ENCODE measurements at regions not wholly inside any gene's neighbourhood (a gene's known extent, or its start where the extent isn't known, plus 50 kb on each side); places are given as distances from the start of the nearest gene placed in this dataset.

GRCh38 chr5:81914696-81915095 is 57.1 kb upstream of the ATG10 start:
- DNase-seq: no peak

- DNase-seq: no peak
Measured at GRCh38 chr5:81912933-81913332, 58.9 kb upstream of the ATG10 start.

- DNase-seq: no peak
Measured at GRCh38 chr5:81909677-81910076, 62.1 kb upstream of the ATG10 start.

- no peak for DNase-seq
Measured at GRCh38 chr5:81908771-81909170, 63.1 kb upstream of the ATG10 start.

- no peak for DNase-seq
Measured at GRCh38 chr5:81908044-81908443, 63.8 kb upstream of the ATG10 start.

GRCh38 chr5:81907012-81907635 is 64.7 kb upstream of the ATG10 start:
- no peak for DNase-seq

GRCh38 chr5:81906086-81906485 is 65.7 kb upstream of the ATG10 start:
- no peak for DNase-seq

- DNase-seq: peak; percentile 14
Measured at GRCh38 chr5:81904861-81905260, 67.0 kb upstream of the ATG10 start.

GRCh38 chr5:81904166-81904565 is 67.7 kb upstream of the ATG10 start:
- DNase-seq: no peak

GRCh38 chr5:81901586-81901985 is 70.2 kb upstream of the ATG10 start:
- no peak for DNase-seq

- no peak for DNase-seq
Measured at GRCh38 chr5:81899123-81899522, 72.7 kb upstream of the ATG10 start.

- DNase-seq: no peak
Measured at GRCh38 chr5:81898403-81898802, 73.4 kb upstream of the ATG10 start.

GRCh38 chr5:81896764-81897163 is 75.1 kb upstream of the ATG10 start:
- DNase-seq: no peak

- no peak for DNase-seq
Measured at GRCh38 chr5:81895307-81895706, 76.5 kb upstream of the ATG10 start.

- DNase-seq: no peak
Measured at GRCh38 chr5:81893961-81894360, 77.9 kb upstream of the ATG10 start.

GRCh38 chr5:81884871-81885270 is 87.0 kb upstream of the ATG10 start:
- no peak for DNase-seq

GRCh38 chr5:81883371-81883770 is 88.5 kb upstream of the ATG10 start:
- DNase-seq: no peak

- no peak for DNase-seq
Measured at GRCh38 chr5:81881595-81881994, 90.2 kb upstream of the ATG10 start.

GRCh38 chr5:81879936-81880335 is 91.9 kb upstream of the ATG10 start:
- DNase-seq: no peak

- no peak for DNase-seq
Measured at GRCh38 chr5:81878333-81878732, 93.5 kb upstream of the ATG10 start.

- DNase-seq: no peak
Measured at GRCh38 chr5:81866994-81867393, 104.8 kb upstream of the ATG10 start.

- DNase-seq: no peak
Measured at GRCh38 chr5:81860778-81861177, 109.9 kb upstream of the SSBP2 start.

- DNase-seq: no peak
Measured at GRCh38 chr5:81859624-81860023, 108.7 kb upstream of the SSBP2 start.

GRCh38 chr5:81856948-81857928 is 106.3 kb upstream of the SSBP2 start:
- DNase-seq: peak; percentile 22

Measured in HCEC 1CT (cell line).